Endothelial cell of umbilical vein (primary cell): ENCODE measurements at regions not wholly inside any gene's neighbourhood (a gene's known extent, or its start where the extent isn't known, plus 50 kb on each side); places are given as distances from the start of the nearest gene placed in this dataset.

Experiments used
- BruUV-seq: library from RNA; stranded (reverse); fragments of 400-500 nt; replicated peaks from 2 replicates; lab custom pipeline; 2021; lab: Mats Ljungman, UMichigan
- CTCF ChIA-PET: fragments of 300-600, 350-600 bp; sonication (Branson Sonifier 250); formaldehyde crosslinking; loops from one replicate; lab custom pipeline; 2021; ENCODE audit warnings: antibody characterized with exemption, inconsistent platforms; lab: Charles Lee
- POLR2A ChIA-PET: fragments of 300-600, 350-600 bp; sonication (Branson Sonifier 250); formaldehyde crosslinking; loops from one replicate; lab custom pipeline; 2021; ENCODE audit warnings: antibody characterized with exemption, inconsistent platforms; lab: Charles Lee
- DNase-seq: peaks from one replicate; pipeline ENCODE4 v3.0.0-alpha.2; 2011; ENCODE audit warnings: low read depth, low spot score
- FAIRE-seq: peaks from 2 replicates; lab custom pipeline; 2011; peaks lifted over from hg19 to GRCh38; lab: Jason Lieb, UNC
- H2AFZ ChIP-seq: 2 replicates; pipeline ENCODE4 v1.6.0; 2012; ENCODE audit warnings: low read depth, low read length, control low read depth, inconsistent platforms
- H3K27ac ChIP-seq: 2 replicates; pipeline ENCODE4 v1.5.1; 2011; ENCODE audit warnings: low read depth, mild to moderate bottlenecking, control low read depth, low read length, moderate library complexity; ENCODE audit not compliant: insufficient read depth
- H3K27me3 ChIP-seq, 2 experiments: 2 replicates each; pipeline versions ENCODE4 v1.6.0 to v1.6.1; 2011; ENCODE audit warnings: low read length in 2 of 2, mixed read lengths in 1 of 2; ENCODE audit not compliant: control insufficient read depth in 2 of 2, insufficient read depth in 2 of 2
- H3K36me3 ChIP-seq, 2 experiments: 2 replicates in 1 of 2; 3 replicates in 1 of 2; pipeline ENCODE4 v1.5.1; 2011; ENCODE audit warnings: low read length in 2 of 2, mild to moderate bottlenecking in 1 of 2, moderate library complexity in 1 of 2; ENCODE audit not compliant: control insufficient read depth in 2 of 2, insufficient read depth in 2 of 2; ENCODE audit errors: extremely low read depth in 1 of 2
- H3K4me1 ChIP-seq: 3 replicates; pipeline ENCODE4 v1.5.1; 2011; ENCODE audit warnings: mild to moderate bottlenecking, low read length; ENCODE audit not compliant: control insufficient read depth, insufficient read depth; ENCODE audit errors: extremely low read depth
- H3K4me2 ChIP-seq: 2 replicates; pipeline ENCODE4 v1.6.1; 2011; ENCODE audit warnings: low read length, control low read depth, mixed read lengths; ENCODE audit not compliant: insufficient read depth
- H3K4me3 ChIP-seq, 3 experiments: fragments of 200-600 bp in 1 of 3; sonication (generic), shearing (Covaris generic) in 1 of 3; replicated peaks in 1 of 3; 2 replicates each; pipeline ENCODE4 v1.5.1; 2011 to 2016; ENCODE audit warnings: control low read depth in 3 of 3, low read length in 3 of 3, mild to moderate bottlenecking in 2 of 3, inconsistent platforms in 1 of 3, low read depth in 1 of 3, moderate library complexity in 1 of 3; ENCODE audit not compliant: insufficient read depth in 1 of 3
- H3K79me2 ChIP-seq: 2 replicates; pipeline ENCODE4 v1.6.0; 2012; ENCODE audit warnings: low read length, inconsistent platforms; ENCODE audit not compliant: control insufficient read depth, insufficient read depth
- H3K9ac ChIP-seq: replicated peaks from 2 replicates; pipeline ENCODE3; 2011; ENCODE audit warnings: low read length, control low read depth; ENCODE audit not compliant: insufficient read depth; ENCODE audit errors: extremely low read depth
- H3K9me1 ChIP-seq: replicated peaks from 3 replicates; pipeline ENCODE4 v1.6.0; 2011; ENCODE audit warnings: mild to moderate bottlenecking, low read length; ENCODE audit not compliant: control insufficient read depth, insufficient read depth; ENCODE audit errors: extremely low read depth
- H3K9me3 ChIP-seq: replicated peaks from 2 replicates; pipeline ENCODE4 v1.5.1; 2012; ENCODE audit warnings: low read length, inconsistent platforms; ENCODE audit not compliant: control insufficient read depth, insufficient read depth
- H4K20me1 ChIP-seq: replicated peaks from 2 replicates; pipeline ENCODE3; 2011; ENCODE audit warnings: mild to moderate bottlenecking, low read length; ENCODE audit not compliant: control insufficient read depth, insufficient read depth; ENCODE audit errors: extremely low read depth
- CTCF ChIP-seq, 2 donors: IDR thresholded peaks; 1 replicate in 1 of 2; 2 replicates in 1 of 2; pipeline ENCODE4 v1.5.1; 2011; ENCODE audit warnings: low read length in 2 of 2, mild to moderate bottlenecking in 2 of 2, moderate library complexity in 2 of 2, control low read depth in 1 of 2, inconsistent platforms in 1 of 2, low read depth in 1 of 2; ENCODE audit not compliant: insufficient read depth in 1 of 2; ENCODE audit errors: extremely low read depth in 1 of 2
- EZH2 ChIP-seq: IDR thresholded peaks from 2 replicates; pipeline ENCODE4 v1.6.1; 2012; ENCODE audit warnings: borderline replicate concordance, low read depth, mild to moderate bottlenecking, moderate library complexity, low read length, inconsistent platforms; ENCODE audit not compliant: severe bottlenecking
- FOS ChIP-seq: IDR thresholded peaks from 2 replicates; pipeline ENCODE4 v1.6.1; 2011; ENCODE audit warnings: mild to moderate bottlenecking, low read length, moderate library complexity, borderline replicate concordance; ENCODE audit not compliant: insufficient read depth
- GATA2 ChIP-seq: IDR thresholded peaks from 2 replicates; pipeline ENCODE4 v1.7.0; 2011; ENCODE audit warnings: low read depth, mild to moderate bottlenecking, moderate library complexity, mixed read lengths, low read length; ENCODE audit not compliant: insufficient read length, insufficient read depth
- JUN ChIP-seq: IDR thresholded peaks from 2 replicates; pipeline ENCODE4 v1.6.1; 2011; ENCODE audit warnings: borderline replicate concordance, low read depth; ENCODE audit not compliant: insufficient read length, insufficient read depth
- MAX ChIP-seq: IDR thresholded peaks from 2 replicates; pipeline ENCODE4 v1.6.1; 2011; ENCODE audit not compliant: insufficient read depth, insufficient read length
- MYC ChIP-seq: IDR thresholded peaks from one replicate; pipeline ENCODE4 v1.6.1; 2011; ENCODE audit warnings: mild to moderate bottlenecking, low read depth, low read length
- POLR2A ChIP-seq: IDR thresholded peaks from 2 replicates; pipeline ENCODE4 v1.6.1; 2012; ENCODE audit warnings: low read depth, mild to moderate bottlenecking, control low read depth, low read length
- POLR2AphosphoS5 ChIP-seq: IDR thresholded peaks from 2 replicates; pipeline ENCODE4 v1.6.1; 2012; ENCODE audit warnings: low read depth, mild to moderate bottlenecking, control low read depth, low read length, moderate library complexity; ENCODE audit not compliant: insufficient read depth
- dilution Hi-C: fragments of 300-500 bp; cut with MboI; formaldehyde crosslinking; loops from one replicate; pipeline ENCODE4 v1.15.0; 2019; ENCODE audit warnings: low sequenced_read_pairs; ENCODE audit not compliant: extremely low pct_ligation_motif_present
- intact Hi-C: fragments of 100-400 bp; cut with micrococcal nuclease; formaldehyde crosslinking; loops from one replicate; pipeline ENCODE4 v1.10.0; 2022

GRCh38 chrX:117147249-117147648, 684.5 kb upstream of the CT83 start:
- Histone ChIP-seq H4K20me1 (no peaks in the 10 kb centered on the region), H3K9ac (no peak overlapping the region), H3K9me1 (no peaks in the 10 kb centered on the region), H3K79me2 (no peaks in the 10 kb centered on the region), H3K27ac (no peak overlapping the region), H3K4me1 (no peaks in the 10 kb centered on the region), H3K9me3 (no peaks in the 10 kb centered on the region), H3K4me3 (no peak overlapping the region), H3K27me3 (no peaks in the 10 kb centered on the region), H3K4me2 (no peak overlapping the region), H3K36me3 (no peaks in the 10 kb centered on the region), H2AFZ (no peak overlapping the region)
- BruUV-seq = no TSS peak
- TF ChIP-seq MAX (no peak), MYC (no peak)
- dilution Hi-C loops (no loop called here), intact Hi-C loops (no loop called here)
- CTCF ChIA-PET = no interaction called here
- DNase-seq (no peak), FAIRE-seq (no peak)
- POLR2A ChIA-PET = no interaction called here

- BruUV-seq = no TSS peak
- Histone ChIP-seq H4K20me1 (no peaks in the 10 kb centered on the region), H3K27me3 (no peaks in the 10 kb centered on the region), H2AFZ (no peak overlapping the region), H3K36me3 (no peaks in the 10 kb centered on the region), H3K4me3 (no peak overlapping the region), H3K4me1 (no peaks in the 10 kb centered on the region), H3K9ac (no peak overlapping the region), H3K79me2 (no peaks in the 10 kb centered on the region), H3K9me3 (no peaks in the 10 kb centered on the region), H3K27ac (no peak overlapping the region), H3K9me1 (no peaks in the 10 kb centered on the region), H3K4me2 (no peak overlapping the region)
- FAIRE-seq = no peak
- DNase-seq = no peak
- ChIA-PET POLR2A (no interaction called here), CTCF (no interaction called here)
- intact Hi-C loops (no loop called here), dilution Hi-C loops (no loop called here)
- TF ChIP-seq POLR2A (no peak), FOS (no peak), CTCF (IDR thresholded peaks at IDR 0.05; ENCODE audit: extremely low read depth in 1 of 2, insufficient read depth in 1 of 2, low read depth in 1 of 2, low read length in 2 of 2) (no peak), MYC (no peak), POLR2AphosphoS5 (no peak), EZH2 (no peak), MAX (no peak), GATA2 (no peak), JUN (no peak)
Measured at GRCh38 chrX:117138070-117138469, 675.3 kb upstream of the CT83 start.
